ENCODE measurements at regions not wholly inside any gene's neighbourhood (a gene's known extent, or its start where the extent isn't known, plus 50 kb on each side); places are given as distances from the start of the nearest gene placed in this dataset.

DNA sequence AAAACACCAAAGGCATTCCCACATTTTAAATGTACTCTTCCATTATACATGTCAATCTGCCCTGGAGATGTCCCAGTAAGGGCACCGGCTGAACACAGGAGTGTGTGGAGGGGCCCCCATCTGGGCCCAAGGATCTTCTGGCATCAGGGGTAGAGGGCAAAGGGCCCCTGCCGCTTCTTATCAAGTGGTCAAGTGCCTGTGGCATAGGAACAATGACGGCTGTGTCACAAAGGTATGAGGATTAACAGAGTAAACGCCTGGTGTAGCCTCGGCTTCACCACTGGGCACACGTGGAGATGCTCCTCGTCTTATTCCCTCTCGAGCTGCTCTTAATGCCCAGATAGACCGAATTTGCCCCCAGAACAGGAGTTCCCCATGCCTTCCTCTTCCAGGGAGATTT is 169.7 kb upstream of the GLI2 start:
- DNase-seq (ENCODE audit: low read depth, low spot score): no peak
- no peaks in the 10 kb centered on the region; the same call in 1 of the 2 replicates for H3K9me3 ChIP-seq (ENCODE audit: control insufficient read depth, insufficient read depth, low read length)
- TF ChIP-seq, protein P1, sequence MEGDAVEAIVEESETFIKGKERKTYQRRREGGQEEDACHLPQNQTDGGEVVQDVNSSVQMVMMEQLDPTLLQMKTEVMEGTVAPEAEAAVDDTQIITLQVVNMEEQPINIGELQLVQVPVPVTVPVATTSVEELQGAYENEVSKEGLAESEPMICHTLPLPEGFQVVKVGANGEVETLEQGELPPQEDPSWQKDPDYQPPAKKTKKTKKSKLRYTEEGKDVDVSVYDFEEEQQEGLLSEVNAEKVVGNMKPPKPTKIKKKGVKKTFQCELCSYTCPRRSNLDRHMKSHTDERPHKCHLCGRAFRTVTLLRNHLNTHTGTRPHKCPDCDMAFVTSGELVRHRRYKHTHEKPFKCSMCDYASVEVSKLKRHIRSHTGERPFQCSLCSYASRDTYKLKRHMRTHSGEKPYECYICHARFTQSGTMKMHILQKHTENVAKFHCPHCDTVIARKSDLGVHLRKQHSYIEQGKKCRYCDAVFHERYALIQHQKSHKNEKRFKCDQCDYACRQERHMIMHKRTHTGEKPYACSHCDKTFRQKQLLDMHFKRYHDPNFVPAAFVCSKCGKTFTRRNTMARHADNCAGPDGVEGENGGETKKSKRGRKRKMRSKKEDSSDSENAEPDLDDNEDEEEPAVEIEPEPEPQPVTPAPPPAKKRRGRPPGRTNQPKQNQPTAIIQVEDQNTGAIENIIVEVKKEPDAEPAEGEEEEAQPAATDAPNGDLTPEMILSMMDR (IDR thresholded peaks at IDR 0.05; ENCODE audit: low read depth, low read length): no peak
- H3K4me3 ChIP-seq (ENCODE audit: low read depth, low read length): no peak overlapping the region
- no peak overlapping the region for H3K27ac ChIP-seq (ENCODE audit: low read depth, low read length)
- CTCF ChIA-PET: interaction anchor here (1.3 kb wide), 1 partner anchor 30 kb away, joined by 3 read pairs; no protein-coding TSS in a partner anchor
- peaks cover 11% of the 10 kb centered on the region for H3K27me3 ChIP-seq (ENCODE audit: control insufficient read depth, insufficient read depth, low read length)
- POLR2A ChIA-PET: no interaction called here

DNA sequence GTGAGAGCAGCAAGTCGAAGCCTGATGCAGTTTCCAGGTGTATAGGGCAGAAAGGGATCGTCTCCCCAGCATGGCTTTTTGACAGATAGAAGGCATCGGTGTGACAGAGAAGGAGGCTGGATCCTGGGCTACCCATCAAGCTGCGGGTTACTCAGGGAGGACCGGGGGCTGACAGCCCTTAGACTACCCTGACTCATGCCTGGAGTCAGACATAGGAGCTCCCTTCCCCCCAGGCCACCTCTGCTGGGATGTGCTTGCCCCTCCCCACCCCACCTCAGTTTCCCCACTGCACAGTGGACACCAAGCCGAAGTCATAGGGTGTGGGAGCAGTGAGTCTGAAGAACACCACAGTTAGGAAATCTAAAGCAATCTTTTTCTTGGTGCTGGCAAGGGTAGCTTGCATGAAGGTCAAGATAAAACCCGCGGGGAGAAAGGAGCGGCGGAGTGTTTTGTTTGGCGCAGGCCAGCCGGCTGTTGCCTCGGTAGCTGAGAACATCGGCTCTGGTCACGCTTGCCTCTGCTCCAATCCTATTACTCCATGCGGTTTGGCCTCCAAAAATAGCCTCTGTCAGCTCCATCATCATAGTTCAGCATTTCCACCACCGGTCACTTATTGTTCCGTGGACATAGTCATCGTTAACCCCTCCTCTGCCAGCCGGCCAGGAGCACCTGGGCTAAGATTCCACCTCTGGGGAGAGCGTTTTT is 169.2 kb upstream of the GLI2 start:
- Histone ChIP-seq H3K27me3 (ENCODE audit: control insufficient read depth, insufficient read depth, low read length) (peaks cover 11% of the 10 kb centered on the region), H3K27ac (ENCODE audit: low read depth, low read length) (no peak overlapping the region), H3K9me3 (ENCODE audit: control insufficient read depth, insufficient read depth, low read length) (no peaks in the 10 kb centered on the region; the same call in 1 of the 2 replicates), H3K4me3 (ENCODE audit: low read depth, low read length) (no peak overlapping the region)
- ChIA-PET CTCF (interaction anchor here (1.3 kb wide), 1 partner anchor 30 kb away, joined by 3 read pairs; no protein-coding TSS in a partner anchor), POLR2A (interaction anchor here (0.7 kb wide), 1 partner anchor 22 kb away, joined by 3 read pairs; no protein-coding TSS in a partner anchor)
- TF ChIP-seq, protein P1 (IDR thresholded peaks at IDR 0.05; ENCODE audit: low read depth, low read length): no peak
- DNase-seq (ENCODE audit: low read depth, low spot score): no peak

DNA sequence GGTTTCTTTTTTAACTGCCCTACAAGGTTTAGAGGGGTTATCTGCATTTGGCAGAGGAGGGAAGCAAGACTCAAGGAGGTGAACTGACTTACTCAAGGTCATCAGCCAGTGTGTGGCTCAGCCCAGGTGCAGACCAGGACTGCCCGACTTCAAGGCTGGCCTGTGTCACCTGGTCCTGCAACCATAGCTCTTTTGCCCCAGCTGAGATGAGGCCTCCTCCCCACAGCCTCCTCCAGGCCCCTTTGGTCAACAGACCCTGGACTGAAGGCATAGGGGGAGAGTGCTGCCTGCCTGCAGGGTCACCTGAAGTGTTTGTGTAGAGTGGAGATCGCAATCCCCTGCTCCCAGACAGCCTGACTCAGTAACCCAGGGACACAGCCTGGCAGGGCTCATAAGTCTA is 168.5 kb upstream of the GLI2 start:
- ChIA-PET POLR2A (interaction anchor here (0.7 kb wide), 1 partner anchor 21 kb away, joined by 3 read pairs; no protein-coding TSS in a partner anchor), CTCF (interaction anchor here (1.3 kb wide), 1 partner anchor 29 kb away, joined by 3 read pairs; no protein-coding TSS in a partner anchor)
- no peak overlapping the region for H3K4me3 ChIP-seq (ENCODE audit: low read depth, low read length)
- peaks cover 11% of the 10 kb centered on the region for H3K27me3 ChIP-seq (ENCODE audit: control insufficient read depth, insufficient read depth, low read length)
- no peak overlapping the region for H3K27ac ChIP-seq (ENCODE audit: low read depth, low read length)
- no peaks in the 10 kb centered on the region; the same call in 1 of the 2 replicates for H3K9me3 ChIP-seq (ENCODE audit: control insufficient read depth, insufficient read depth, low read length)
- DNase-seq (ENCODE audit: low read depth, low spot score): no peak
- TF ChIP-seq, protein P1 (IDR thresholded peaks at IDR 0.05; ENCODE audit: low read depth, low read length): no peak

DNA sequence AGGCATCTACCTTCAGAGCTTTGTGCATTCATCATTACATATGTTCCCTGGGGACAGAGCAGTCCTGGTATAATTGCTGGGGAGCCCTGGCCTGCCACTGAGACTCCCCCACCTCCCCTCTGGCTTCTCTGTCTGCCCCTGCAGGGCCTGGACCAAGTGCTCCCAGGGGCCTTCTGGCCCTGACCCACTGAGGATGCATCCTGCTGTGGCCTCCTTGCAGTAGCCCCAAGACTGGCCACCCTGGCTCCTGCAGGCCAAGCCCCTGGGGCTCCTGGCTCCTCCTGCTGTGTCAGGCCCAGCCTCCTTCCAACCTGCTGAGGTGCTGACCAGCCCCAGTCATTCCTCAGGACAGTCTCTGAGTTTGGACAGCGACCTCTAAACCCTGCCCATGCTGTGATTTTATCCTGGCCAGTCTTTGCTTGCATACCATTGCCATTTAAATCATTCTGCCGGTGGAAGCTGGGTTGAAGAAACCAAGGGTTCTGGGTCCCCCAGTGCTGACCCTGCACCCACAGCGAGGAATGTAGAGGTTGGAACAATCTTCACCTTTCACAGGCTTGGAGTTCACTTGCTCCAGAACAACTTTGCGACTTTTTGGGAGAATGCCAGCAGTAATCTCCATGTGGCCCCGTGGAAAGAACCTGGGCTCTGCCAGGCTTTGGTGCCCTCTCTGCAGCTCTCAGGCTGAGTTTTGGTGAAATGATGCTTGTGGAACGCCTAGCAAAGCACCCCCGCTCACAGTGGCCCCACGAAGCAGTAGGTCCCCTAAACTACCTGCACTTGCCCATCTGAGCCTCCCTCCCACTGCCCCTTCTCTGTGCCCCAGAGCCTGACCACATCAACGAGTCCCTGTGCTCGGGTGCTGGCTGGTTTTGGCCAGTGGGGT is 167.3 kb upstream of the GLI2 start:
- CTCF ChIA-PET: no interaction called here
- TF ChIP-seq, protein P1 (IDR thresholded peaks at IDR 0.05; ENCODE audit: low read depth, low read length): no peak

DNA sequence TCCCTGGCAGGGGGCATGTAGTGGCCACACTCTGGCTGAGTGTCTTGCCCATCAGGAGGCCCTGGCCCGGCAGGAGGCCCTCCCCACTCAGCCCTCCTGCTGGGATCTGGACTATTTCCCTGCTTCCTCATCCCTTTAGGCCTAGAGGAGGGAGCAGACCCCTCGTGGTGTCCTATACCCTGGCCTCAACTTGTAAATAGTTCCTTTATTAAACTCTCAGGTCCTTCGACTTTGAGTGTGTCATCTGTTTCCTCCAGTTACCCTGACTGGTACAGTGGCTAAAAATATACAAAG is 166.7 kb upstream of the GLI2 start:
- ChIA-PET POLR2A (no interaction called here), CTCF (no interaction called here)
- TF ChIP-seq, protein P1 (IDR thresholded peaks at IDR 0.05; ENCODE audit: low read depth, low read length): no peak
- Histone ChIP-seq H3K4me3 (ENCODE audit: low read depth, low read length) (no peak overlapping the region), H3K9me3 (ENCODE audit: control insufficient read depth, insufficient read depth, low read length) (no peaks in the 10 kb centered on the region; the same call in 1 of the 2 replicates), H3K27ac (ENCODE audit: low read depth, low read length) (no peak overlapping the region), H3K27me3 (ENCODE audit: control insufficient read depth, insufficient read depth, low read length) (peaks cover 23% of the 10 kb centered on the region)
- DNase-seq (ENCODE audit: low read depth, low spot score): no peak

More for the DNA sequence above, 167.3 kb upstream of the GLI2 start:
- DNase-seq (ENCODE audit: low read depth, low spot score): no peak
- H3K27me3 ChIP-seq (ENCODE audit: control insufficient read depth, insufficient read depth, low read length): peaks cover 18% of the 10 kb centered on the region
- no peak overlapping the region for H3K27ac ChIP-seq (ENCODE audit: low read depth, low read length)
- H3K4me3 ChIP-seq (ENCODE audit: low read depth, low read length): no peak overlapping the region
- H3K9me3 ChIP-seq (ENCODE audit: control insufficient read depth, insufficient read depth, low read length): no peaks in the 10 kb centered on the region; the same call in 1 of the 2 replicates
- POLR2A ChIA-PET: no interaction called here

Data from AG04450 (cell line).